Liver (tissue), 8 donors: ENCODE measurements at regions not wholly inside any gene's neighbourhood (a gene's known extent, or its start where the extent isn't known, plus 50 kb on each side); places are given as distances from the start of the nearest gene placed in this dataset.

Experiments
- DNase-seq: peaks from one replicate; pipeline ENCODE4 v3.0.0-alpha.2; 2017; ENCODE audit warnings: low spot score
- H3K27ac ChIP-seq, 2 donors: one replicate each; pipeline ENCODE4 v1.7.0; 2013; ENCODE audit warnings: inconsistent platforms in 2 of 2, low read length in 2 of 2, control low read depth in 1 of 2, low read depth in 1 of 2, mild to moderate bottlenecking in 1 of 2
- H3K27me3 ChIP-seq, 4 donors: one replicate each; pipeline versions ENCODE4 v1.6.1 to v1.7.0; 2013; ENCODE audit warnings: low read length in 3 of 4, inconsistent platforms in 1 of 4, mild to moderate bottlenecking in 1 of 4, moderate library complexity in 1 of 4; ENCODE audit not compliant: control insufficient read depth in 4 of 4, insufficient read depth in 4 of 4
- H3K36me3 ChIP-seq, 4 donors: one replicate each; pipeline versions ENCODE4 v1.6.1 to v1.7.0; 2013; ENCODE audit warnings: low read length in 3 of 4, mild to moderate bottlenecking in 3 of 4, low read depth in 1 of 4, moderate library complexity in 1 of 4; ENCODE audit not compliant: control insufficient read depth in 4 of 4, insufficient read depth in 3 of 4
- H3K4me1 ChIP-seq, 4 donors: one replicate each; pipeline versions ENCODE4 v1.6.1 to v1.7.0; 2013; ENCODE audit warnings: low read length in 3 of 4, mild to moderate bottlenecking in 3 of 4, moderate library complexity in 1 of 4; ENCODE audit not compliant: control insufficient read depth in 4 of 4, insufficient read depth in 4 of 4
- H3K4me3 ChIP-seq, 3 donors: one replicate each; pipeline versions ENCODE4 v1.6.1 to v1.7.0; 2013; ENCODE audit warnings: low read length in 3 of 3, control low read depth in 1 of 3, low read depth in 1 of 3, mild to moderate bottlenecking in 1 of 3
- H3K9ac ChIP-seq, 2 donors: one replicate each; pipeline ENCODE4 v1.7.0; 2013; ENCODE audit warnings: low read length in 2 of 2, mild to moderate bottlenecking in 2 of 2, moderate library complexity in 2 of 2, control low read depth in 1 of 2, low read depth in 1 of 2
- H3K9me3 ChIP-seq, 4 donors: one replicate each; pipeline versions ENCODE4 v1.6.1 to v1.7.0; 2013; ENCODE audit warnings: low read length in 3 of 4; ENCODE audit not compliant: control insufficient read depth in 4 of 4
- EGR1 ChIP-seq, 2 donors: IDR thresholded peaks; 2 replicates each; pipeline ENCODE4 v1.6.1; 2016 to 2018; ENCODE audit warnings: antibody characterized with exemption in 2 of 2, low read depth in 2 of 2
- FOXA1 ChIP-seq: IDR thresholded peaks from 2 replicates; pipeline ENCODE4 v1.6.1; 2016; ENCODE audit warnings: antibody characterized with exemption
- FOXA2 ChIP-seq: IDR thresholded peaks from 2 replicates; pipeline ENCODE4 v1.6.1; 2016; ENCODE audit warnings: antibody characterized with exemption
- GABPA ChIP-seq, 2 donors: IDR thresholded peaks in 1 of 2; conservative IDR thresholded peaks in 1 of 2; 2 replicates each; pipeline ENCODE4 v1.6.1; 2016; ENCODE audit warnings: antibody characterized with exemption in 2 of 2, mild to moderate bottlenecking in 1 of 2, moderate library complexity in 1 of 2
- HNF4A ChIP-seq, 2 donors: conservative IDR thresholded peaks; 2 replicates each; pipeline ENCODE4 v1.6.1; 2016; ENCODE audit warnings: antibody characterized with exemption in 2 of 2, mild to moderate bottlenecking in 2 of 2
- HNF4G ChIP-seq: IDR thresholded peaks from 2 replicates; pipeline ENCODE4 v1.6.1; 2016; ENCODE audit warnings: antibody characterized with exemption
- MAX ChIP-seq: IDR thresholded peaks from 2 replicates; pipeline ENCODE4 v1.6.1; 2016; ENCODE audit warnings: antibody characterized with exemption
- NR2F2 ChIP-seq: IDR thresholded peaks from 2 replicates; pipeline ENCODE4 v1.6.1; 2016; ENCODE audit warnings: antibody characterized with exemption
- RAD21 ChIP-seq, 2 donors: IDR thresholded peaks; 2 replicates each; pipeline ENCODE4 v1.6.1; 2016; ENCODE audit warnings: antibody characterized with exemption in 2 of 2, mild to moderate bottlenecking in 2 of 2
- RXRA ChIP-seq, 2 donors: IDR thresholded peaks; 2 replicates each; pipeline ENCODE4 v1.6.1; 2017 to 2018; ENCODE audit warnings: antibody characterized with exemption in 2 of 2, mild to moderate bottlenecking in 1 of 2
- SP1 ChIP-seq: IDR thresholded peaks from 2 replicates; pipeline ENCODE4 v1.6.1; 2018; ENCODE audit warnings: antibody characterized with exemption, mild to moderate bottlenecking
- TAF1 ChIP-seq: conservative IDR thresholded peaks from 2 replicates; pipeline ENCODE4 v1.6.1; 2016; ENCODE audit warnings: antibody characterized with exemption, mild to moderate bottlenecking
- YY1 ChIP-seq: IDR thresholded peaks from 2 replicates; pipeline ENCODE4 v1.6.1; 2016; ENCODE audit warnings: antibody characterized with exemption, mild to moderate bottlenecking
- WGBS: extraction: QIAGEN DNeasy Blood & Tissue Kit; methylation state at CpG from one replicate; pipeline ENCODE4 v1.1.7; 2013; 5-methylcytosine and 5-hydroxymethylcytosine counted together
- TF ChIP-seq, protein P1 (sequence below): IDR thresholded peaks from 2 replicates; pipeline ENCODE4 v1.6.1; 2016; ENCODE audit warnings: antibody characterized with exemption
- TF ChIP-seq, protein P2 (sequence below): IDR thresholded peaks from 2 replicates; pipeline ENCODE4 v1.6.1; 2016; ENCODE audit warnings: antibody characterized with exemption, mild to moderate bottlenecking
- TF ChIP-seq, protein P3 (sequence below): IDR thresholded peaks from 2 replicates; pipeline ENCODE4 v1.6.1; 2016; ENCODE audit warnings: antibody characterized with exemption
- TF ChIP-seq, protein P4 (sequence below): fragments of 150-350 bp; IDR thresholded peaks from 2 replicates; pipeline ENCODE4 v1.5.1; 2017; ENCODE audit warnings: improper control_type of control experiment, low read depth, low read length; ENCODE audit not compliant: missing input control
- donor health status: healthy.
- donor health status: healthy.
- donor health status: healthy.
- donor health status: healthy.
- donor health status: healthy.

GRCh38 chr12:126464153-126464552, 1398.9 kb downstream of the AACS start:
- WGBS: 78% methylated on average over 5 of the region's 5 CpGs
- no peaks in the 10 kb centered on the region for H3K36me3 ChIP-seq
- no peak for TF ChIP-seq FOXA1
- TF ChIP-seq GABPA (IDR thresholded peaks at IDR 0.05 in 1 of 2, conservative IDR thresholded peaks at IDR 0.05 in 1 of 2): no peak

GRCh38 chr12:126469211-126469610, 1404.0 kb downstream of the AACS start:
- Histone ChIP-seq H3K4me3 (no peak overlapping the region), H3K9ac (no peak overlapping the region), H3K4me1 (no peaks in the 10 kb centered on the region), H3K27me3 (no peaks in the 10 kb centered on the region), H3K36me3 (no peaks in the 10 kb centered on the region), H3K27ac (no peak overlapping the region), H3K9me3 (no peaks in the 10 kb centered on the region)
- no peak for DNase-seq
- no peak for TF ChIP-seq FOXA2
- no peak for TF ChIP-seq RXRA (IDR thresholded peaks at IDR 0.05)
- TF ChIP-seq FOXA1: no peak
- TF ChIP-seq EGR1 (IDR thresholded peaks at IDR 0.05; ENCODE audit: low read depth in 2 of 2): no peak
- no peak for TF ChIP-seq HNF4G
- TF ChIP-seq, protein P1, sequence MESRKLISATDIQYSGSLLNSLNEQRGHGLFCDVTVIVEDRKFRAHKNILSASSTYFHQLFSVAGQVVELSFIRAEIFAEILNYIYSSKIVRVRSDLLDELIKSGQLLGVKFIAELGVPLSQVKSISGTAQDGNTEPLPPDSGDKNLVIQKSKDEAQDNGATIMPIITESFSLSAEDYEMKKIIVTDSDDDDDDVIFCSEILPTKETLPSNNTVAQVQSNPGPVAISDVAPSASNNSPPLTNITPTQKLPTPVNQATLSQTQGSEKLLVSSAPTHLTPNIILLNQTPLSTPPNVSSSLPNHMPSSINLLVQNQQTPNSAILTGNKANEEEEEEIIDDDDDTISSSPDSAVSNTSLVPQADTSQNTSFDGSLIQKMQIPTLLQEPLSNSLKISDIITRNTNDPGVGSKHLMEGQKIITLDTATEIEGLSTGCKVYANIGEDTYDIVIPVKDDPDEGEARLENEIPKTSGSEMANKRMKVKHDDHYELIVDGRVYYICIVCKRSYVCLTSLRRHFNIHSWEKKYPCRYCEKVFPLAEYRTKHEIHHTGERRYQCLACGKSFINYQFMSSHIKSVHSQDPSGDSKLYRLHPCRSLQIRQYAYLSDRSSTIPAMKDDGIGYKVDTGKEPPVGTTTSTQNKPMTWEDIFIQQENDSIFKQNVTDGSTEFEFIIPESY: no peak
- TF ChIP-seq TAF1: no peak
- no peak for TF ChIP-seq SP1
- TF ChIP-seq YY1: no peak
- TF ChIP-seq NR2F2: no peak
- TF ChIP-seq, protein P2, sequence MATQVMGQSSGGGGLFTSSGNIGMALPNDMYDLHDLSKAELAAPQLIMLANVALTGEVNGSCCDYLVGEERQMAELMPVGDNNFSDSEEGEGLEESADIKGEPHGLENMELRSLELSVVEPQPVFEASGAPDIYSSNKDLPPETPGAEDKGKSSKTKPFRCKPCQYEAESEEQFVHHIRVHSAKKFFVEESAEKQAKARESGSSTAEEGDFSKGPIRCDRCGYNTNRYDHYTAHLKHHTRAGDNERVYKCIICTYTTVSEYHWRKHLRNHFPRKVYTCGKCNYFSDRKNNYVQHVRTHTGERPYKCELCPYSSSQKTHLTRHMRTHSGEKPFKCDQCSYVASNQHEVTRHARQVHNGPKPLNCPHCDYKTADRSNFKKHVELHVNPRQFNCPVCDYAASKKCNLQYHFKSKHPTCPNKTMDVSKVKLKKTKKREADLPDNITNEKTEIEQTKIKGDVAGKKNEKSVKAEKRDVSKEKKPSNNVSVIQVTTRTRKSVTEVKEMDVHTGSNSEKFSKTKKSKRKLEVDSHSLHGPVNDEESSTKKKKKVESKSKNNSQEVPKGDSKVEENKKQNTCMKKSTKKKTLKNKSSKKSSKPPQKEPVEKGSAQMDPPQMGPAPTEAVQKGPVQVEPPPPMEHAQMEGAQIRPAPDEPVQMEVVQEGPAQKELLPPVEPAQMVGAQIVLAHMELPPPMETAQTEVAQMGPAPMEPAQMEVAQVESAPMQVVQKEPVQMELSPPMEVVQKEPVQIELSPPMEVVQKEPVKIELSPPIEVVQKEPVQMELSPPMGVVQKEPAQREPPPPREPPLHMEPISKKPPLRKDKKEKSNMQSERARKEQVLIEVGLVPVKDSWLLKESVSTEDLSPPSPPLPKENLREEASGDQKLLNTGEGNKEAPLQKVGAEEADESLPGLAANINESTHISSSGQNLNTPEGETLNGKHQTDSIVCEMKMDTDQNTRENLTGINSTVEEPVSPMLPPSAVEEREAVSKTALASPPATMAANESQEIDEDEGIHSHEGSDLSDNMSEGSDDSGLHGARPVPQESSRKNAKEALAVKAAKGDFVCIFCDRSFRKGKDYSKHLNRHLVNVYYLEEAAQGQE: no peak
- no peak for TF ChIP-seq GABPA (IDR thresholded peaks at IDR 0.05 in 1 of 2, conservative IDR thresholded peaks at IDR 0.05 in 1 of 2)
- TF ChIP-seq, protein P3, sequence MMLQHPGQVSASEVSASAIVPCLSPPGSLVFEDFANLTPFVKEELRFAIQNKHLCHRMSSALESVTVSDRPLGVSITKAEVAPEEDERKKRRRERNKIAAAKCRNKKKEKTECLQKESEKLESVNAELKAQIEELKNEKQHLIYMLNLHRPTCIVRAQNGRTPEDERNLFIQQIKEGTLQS: no peak
- no peak for TF ChIP-seq MAX
- no peak for TF ChIP-seq RAD21 (IDR thresholded peaks at IDR 0.05)
- TF ChIP-seq, protein P4, sequence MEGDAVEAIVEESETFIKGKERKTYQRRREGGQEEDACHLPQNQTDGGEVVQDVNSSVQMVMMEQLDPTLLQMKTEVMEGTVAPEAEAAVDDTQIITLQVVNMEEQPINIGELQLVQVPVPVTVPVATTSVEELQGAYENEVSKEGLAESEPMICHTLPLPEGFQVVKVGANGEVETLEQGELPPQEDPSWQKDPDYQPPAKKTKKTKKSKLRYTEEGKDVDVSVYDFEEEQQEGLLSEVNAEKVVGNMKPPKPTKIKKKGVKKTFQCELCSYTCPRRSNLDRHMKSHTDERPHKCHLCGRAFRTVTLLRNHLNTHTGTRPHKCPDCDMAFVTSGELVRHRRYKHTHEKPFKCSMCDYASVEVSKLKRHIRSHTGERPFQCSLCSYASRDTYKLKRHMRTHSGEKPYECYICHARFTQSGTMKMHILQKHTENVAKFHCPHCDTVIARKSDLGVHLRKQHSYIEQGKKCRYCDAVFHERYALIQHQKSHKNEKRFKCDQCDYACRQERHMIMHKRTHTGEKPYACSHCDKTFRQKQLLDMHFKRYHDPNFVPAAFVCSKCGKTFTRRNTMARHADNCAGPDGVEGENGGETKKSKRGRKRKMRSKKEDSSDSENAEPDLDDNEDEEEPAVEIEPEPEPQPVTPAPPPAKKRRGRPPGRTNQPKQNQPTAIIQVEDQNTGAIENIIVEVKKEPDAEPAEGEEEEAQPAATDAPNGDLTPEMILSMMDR: no peak
- no peak for TF ChIP-seq HNF4A (conservative IDR thresholded peaks at IDR 0.05)
- 85% methylated on average over 2 of the region's 2 CpGs for WGBS

More at GRCh38 chr12:126464153-126464552, 1398.9 kb downstream of the AACS start:
- H3K9ac ChIP-seq: no peak overlapping the region
- H3K27me3 ChIP-seq: no peaks in the 10 kb centered on the region
- no peak for DNase-seq
- no peaks in the 10 kb centered on the region for H3K9me3 ChIP-seq
- H3K4me1 ChIP-seq: no peaks in the 10 kb centered on the region
- H3K4me3 ChIP-seq: no peak overlapping the region
- H3K27ac ChIP-seq: no peak overlapping the region
